ENCODE measurements at regions not wholly inside any gene's neighbourhood (a gene's known extent, or its start where the extent isn't known, plus 50 kb on each side); places are given as distances from the start of the nearest gene placed in this dataset.

DNA sequence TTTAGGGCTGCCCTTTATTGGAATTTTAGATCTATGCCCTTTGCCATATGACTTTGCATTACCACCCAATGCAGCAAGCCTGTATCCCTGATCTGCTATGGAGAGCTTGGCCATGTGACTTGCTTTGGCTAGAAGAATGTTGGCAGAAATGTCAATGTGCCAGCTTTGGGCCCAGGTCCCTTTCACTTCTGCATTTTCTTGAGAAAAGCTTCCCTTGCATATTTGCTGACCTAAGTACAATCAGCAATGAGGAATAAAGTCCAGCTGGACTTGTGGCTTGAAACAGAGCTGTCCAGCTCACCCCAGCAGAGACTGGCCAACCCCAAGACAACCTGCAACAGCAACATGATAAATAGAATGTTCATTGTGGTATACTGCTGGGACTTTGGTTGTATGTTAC, 135.9 kb downstream of the PAH start:
- in situ Hi-C loops (cut with MboI; ENCODE audit: low sequenced_read_pairs): no loop called here

DNA sequence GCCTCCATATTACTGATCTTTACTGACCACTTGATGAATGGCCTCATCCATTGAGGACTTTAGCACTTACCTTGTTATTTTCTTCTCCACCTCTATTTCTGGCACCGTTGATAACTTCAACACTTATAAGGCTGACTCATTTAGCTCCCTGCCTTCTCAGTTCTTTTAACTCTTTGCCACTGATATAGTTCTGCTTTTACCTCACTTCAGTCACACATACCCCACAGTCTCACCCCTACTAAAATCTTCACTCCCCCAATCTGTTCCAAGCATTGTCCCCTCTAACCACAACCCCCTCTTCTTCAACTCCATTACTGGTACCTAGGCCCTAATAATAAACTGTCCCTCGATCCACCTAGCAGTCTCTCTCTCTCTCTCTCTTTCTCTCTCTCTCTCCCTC, 141.0 kb downstream of the PAH start:
- in situ Hi-C loops (cut with MboI; ENCODE audit: low sequenced_read_pairs): no loop called here

DNA sequence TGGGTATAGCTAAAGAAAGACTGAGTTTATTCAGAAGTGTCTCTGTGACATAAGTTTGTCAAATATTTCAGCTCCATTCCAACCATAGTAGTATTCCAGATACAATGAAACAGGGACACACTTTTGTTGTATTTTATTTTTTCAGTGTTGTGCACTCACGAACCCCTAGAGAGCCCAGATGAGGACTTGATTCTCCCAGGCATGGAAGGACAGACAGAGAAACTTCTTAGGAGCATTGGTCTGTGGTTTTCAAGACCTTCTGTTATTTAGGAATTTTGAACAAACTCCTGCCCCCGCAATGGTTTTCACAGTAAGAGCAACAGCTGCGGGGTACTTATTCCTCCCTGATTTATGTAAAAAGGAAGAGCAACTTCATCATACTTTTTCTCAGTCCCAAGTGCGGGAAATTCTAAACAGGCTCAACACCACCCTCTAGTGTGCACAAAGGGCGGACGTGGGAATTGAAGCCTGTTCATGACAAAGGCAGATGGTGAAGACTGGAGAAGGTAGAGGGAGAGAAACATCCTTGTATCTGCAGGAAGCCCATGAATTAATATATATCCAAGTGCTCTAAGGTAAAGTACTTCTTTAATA, 147.6 kb downstream of the PAH start:
- in situ Hi-C loops (cut with MboI; ENCODE audit: low sequenced_read_pairs): no loop called here

DNA sequence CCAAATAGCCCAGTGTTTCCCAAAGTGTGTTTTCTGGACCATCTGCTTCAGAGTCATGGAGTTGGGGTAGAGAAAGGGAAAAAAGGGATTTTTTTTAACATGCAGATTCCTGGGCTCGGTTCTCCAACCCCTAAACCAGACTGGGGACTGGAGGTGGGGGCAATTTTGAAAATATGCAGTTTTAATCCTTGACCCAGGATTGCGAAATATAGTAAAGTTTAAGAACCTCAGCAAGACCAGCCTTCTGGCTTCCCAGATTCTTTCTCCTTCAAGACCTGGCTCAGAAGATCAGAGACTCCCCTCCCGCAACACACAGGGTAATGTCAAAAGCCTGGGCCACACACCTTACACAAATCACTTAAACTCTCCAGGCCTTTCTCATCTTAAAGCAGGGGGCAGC, 150.1 kb downstream of the PAH start:
- in situ Hi-C loops (cut with MboI; ENCODE audit: low sequenced_read_pairs): no loop called here

DNA sequence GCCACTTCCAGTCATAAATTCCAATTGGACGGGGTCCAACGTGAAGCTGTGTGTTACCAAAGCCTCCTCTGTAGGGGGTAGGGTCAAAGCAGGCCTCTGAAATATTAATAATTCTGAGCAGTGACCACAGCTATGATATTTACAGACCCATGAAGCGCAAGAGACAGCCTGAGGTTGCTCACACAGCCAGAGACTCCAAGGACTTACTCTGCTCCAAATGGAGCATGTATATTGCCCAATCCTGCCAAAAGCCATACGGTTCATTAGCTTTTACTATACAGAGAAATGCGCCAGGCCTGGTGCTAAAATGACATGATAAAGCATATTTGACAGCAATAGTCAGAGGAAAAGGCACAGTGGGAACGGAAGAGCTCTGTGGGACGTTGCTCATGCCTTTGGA, 151.3 kb downstream of the PAH start:
- in situ Hi-C loops (cut with MboI; ENCODE audit: low sequenced_read_pairs): no loop called here

DNA sequence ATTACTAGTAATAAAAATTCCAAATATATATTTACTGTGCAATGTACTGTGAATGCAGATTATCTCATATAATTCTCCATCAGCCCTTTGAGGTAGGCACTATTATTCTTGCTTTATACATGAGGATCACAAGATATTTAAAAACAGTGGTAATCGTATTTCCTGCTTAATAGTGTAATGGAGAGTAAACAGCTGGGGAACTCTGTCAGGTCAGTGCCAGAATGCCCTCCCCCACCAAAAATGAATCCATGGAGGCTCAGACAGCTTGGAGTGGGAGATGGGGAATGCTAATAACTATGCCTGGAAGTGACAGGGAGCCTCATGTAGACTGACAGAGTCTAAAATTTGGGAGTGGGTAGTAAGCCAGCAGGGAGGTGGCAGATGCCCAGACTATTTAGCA, 153.6 kb downstream of the PAH start:
- in situ Hi-C loops (cut with MboI; ENCODE audit: low sequenced_read_pairs): no loop called here

DNA sequence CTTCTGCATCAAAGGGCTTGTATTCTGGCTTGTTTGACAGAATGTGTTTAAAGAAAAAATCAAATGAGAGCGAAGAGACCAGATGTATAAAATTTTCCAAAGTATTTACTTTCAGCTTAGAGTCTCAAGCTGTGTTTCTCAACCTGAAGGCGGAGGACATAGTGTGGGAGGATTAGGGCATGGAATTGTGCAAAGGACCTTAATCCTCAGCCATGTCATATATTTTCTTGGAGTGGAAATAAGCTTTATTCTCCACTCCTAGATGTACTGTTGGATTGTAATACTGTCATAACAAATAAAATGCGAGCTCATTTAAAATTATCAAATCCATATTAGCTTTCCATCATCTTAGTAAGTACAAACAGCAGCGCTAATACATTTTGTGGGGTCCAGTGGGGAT, 154.0 kb downstream of the PAH start:
- in situ Hi-C loops (cut with MboI; ENCODE audit: low sequenced_read_pairs): no loop called here

DNA sequence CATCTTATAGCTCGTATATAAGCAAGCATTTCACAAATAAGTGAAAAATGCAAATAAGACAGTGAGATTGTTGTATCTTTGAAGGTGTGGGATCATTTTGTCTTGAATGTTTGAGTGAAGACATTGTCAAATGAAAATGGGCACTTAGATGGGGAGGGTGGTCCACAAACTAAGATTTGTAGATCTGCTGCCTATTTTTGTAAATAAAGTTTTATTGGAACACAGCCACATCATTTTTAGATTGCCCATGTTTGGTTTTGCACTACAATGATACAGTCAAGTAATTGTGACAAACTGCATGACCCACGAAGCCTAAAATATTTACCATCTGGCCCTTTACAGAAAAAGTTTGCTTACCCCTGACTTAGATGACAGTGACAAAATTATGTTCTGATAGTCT, 156.7 kb downstream of the PAH start:
- in situ Hi-C loops (cut with MboI; ENCODE audit: low sequenced_read_pairs): no loop called here

DNA sequence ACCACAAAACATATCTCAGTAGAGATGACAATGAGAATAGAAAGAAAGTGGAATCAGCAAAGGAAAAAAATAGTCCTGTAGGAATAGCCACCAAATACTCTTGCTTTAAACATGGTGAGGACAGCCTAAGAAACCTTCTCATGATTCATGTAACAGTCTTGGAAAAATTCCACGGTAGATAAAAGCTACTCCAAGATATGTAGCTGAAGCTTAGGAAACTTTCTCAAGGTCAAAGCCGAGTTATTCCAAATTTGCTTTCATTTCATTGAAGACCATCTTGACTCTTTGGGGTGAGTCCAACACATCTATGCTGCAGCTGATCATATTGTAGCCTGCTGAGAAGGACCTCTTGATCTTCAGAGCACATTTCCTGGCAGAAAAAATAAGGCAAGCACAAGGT, 157.6 kb downstream of the PAH start:
- in situ Hi-C loops (cut with MboI; ENCODE audit: low sequenced_read_pairs): no loop called here

DNA sequence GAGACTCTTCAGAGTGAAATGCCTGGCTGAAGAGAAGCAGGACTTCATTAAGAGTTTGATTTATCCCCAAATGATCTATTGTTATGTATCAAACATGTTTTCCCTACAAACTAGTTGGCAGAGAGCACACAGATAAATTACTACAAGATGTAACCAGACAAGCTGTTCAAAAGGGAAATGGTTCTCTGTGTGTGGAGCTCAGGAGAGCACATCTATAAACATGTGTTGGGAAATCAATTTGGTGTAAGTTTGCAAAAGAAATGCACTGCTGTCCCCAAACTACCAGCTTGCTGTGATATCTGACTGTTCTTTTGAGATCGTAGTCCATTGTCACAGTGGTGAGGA, 159.2 kb downstream of the PAH start:
- in situ Hi-C loops (cut with MboI; ENCODE audit: low sequenced_read_pairs): no loop called here

DNA sequence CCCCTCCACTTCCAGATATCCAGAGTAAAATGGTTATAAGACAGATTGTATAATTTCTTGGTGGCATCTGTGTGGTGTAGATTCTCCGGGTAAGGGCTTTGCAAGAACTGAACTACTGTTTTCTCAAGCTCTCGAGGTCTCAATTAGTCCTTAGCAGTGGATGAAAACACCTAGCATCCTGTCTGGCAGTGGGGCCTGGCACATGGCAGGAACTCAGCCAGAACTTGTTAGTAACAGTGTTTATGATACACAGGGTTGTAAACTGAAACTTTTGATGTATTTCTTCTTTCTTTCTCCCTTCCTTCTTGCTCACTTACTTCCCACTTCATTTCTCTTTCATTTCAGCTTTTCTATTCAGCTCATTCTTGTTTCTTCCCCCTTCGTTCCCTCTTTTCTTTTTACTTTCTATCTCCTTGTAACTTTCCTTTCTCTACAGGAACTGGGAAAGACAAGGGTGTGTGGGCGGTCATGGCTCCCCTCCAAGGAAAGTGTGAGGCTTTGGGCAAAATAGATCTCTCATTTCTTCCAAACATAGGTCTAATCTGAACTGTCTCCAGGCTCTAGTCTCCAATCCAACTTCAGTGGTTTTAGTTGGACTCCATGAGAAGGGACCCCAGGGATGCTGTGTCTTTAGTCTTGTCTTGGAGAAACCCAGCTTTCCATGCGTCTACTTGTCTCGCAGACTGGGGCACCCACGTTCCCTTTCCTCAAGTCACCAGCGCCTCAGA, 159.7 kb downstream of the PAH start:
- in situ Hi-C loops (cut with MboI; ENCODE audit: low sequenced_read_pairs): no loop called here

DNA sequence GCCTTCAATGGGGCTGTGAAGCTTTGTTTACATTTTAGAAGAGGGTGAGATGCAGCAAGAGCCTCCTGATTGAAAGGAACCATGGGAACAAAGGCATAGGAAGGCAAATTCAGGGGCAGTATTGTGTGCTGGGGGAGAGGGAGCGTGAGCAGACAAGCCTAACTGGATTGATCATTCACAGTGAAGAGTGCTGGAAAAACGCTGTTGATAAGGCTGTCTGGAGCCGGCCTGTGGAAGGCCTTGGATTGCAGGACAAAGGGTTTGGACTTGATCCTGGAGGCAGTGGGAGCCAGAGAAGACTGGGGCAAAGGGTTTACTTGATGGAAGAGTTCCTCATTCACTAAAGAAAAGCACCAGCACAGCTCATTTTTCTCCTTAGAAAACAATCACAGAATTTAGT, 160.5 kb downstream of the PAH start:
- in situ Hi-C loops (cut with MboI; ENCODE audit: low sequenced_read_pairs): no loop called here

DNA sequence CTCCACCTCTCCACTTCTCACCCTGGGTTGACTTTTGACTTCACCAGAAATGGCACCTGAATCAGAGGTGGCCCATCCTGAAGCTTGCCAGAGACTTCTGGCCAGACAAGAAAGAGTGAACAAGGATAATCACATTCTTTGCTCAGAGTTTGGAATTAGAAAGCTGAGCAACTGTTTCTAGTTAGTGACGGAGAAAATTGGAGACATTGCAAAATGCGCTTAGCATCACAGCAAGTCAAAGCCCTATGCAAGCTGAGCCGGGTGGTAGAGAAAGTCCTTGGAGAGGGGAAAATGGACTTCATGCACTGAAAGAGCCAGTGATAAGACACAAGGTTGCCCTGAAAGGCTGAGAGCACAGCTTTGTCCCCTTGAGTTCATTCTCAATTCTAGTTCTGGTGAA, 161.8 kb downstream of the PAH start:
- in situ Hi-C loops (cut with MboI; ENCODE audit: low sequenced_read_pairs): no loop called here

DNA sequence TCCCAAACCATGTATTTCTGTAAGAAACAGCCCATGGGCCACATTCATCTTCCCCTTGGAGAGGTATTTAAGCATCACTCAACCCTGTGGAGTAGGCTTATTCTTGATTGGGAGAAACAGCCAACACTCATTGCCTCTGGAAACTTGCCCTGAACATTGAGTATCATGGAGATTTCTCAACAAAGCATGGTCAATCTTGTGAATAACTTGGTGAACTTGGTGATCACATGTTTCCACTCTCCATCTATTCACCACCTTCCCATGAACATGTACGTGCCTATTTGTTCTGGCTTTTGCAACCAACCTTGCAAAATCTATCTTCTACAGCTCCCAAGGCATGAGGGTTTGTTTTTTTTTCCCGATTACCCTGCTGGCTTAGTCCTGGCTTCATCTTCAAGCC, 163.2 kb downstream of the PAH start:
- in situ Hi-C loops (cut with MboI; ENCODE audit: low sequenced_read_pairs): no loop called here

DNA sequence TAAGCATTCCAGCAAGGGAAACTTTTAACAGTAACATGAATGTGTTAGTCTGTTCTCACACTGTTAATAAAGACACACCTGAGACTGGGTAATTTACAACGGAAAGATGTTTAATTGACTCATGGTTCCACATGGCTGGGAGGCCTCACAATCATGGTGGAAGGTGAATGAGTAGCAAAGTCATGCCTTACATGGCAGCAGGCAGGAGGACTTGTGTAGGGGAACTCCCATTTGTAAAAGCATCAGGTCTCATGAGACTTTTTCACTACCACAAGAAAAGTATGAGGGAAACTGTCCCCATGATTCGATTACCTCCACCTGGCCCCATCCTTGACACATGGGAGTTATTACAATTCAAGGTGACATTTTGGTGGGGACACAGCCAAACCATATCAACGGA, 168.3 kb downstream of the PAH start:
- in situ Hi-C loops (cut with MboI; ENCODE audit: low sequenced_read_pairs): no loop called here

DNA sequence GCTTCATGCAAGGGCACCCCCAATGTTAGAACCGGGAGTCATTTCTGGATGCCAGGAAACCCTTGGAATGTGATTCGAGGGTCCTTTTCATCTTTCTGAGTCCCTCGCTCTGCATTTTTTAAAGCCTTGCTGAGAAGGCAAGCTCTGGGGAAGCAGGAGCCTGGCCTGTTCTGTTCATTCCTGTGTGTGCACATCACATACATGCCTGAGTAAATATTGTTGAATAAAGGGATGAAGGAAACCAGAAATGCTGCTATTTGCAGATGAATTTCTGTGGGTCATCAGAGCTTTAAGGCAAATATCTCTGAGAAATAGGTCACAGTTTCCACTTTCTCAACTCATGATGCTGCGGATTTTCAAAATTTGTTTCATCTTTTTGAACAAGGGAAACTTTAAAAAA, 170.1 kb downstream of the PAH start:
- in situ Hi-C loops (cut with MboI; ENCODE audit: low sequenced_read_pairs): no loop called here

DNA sequence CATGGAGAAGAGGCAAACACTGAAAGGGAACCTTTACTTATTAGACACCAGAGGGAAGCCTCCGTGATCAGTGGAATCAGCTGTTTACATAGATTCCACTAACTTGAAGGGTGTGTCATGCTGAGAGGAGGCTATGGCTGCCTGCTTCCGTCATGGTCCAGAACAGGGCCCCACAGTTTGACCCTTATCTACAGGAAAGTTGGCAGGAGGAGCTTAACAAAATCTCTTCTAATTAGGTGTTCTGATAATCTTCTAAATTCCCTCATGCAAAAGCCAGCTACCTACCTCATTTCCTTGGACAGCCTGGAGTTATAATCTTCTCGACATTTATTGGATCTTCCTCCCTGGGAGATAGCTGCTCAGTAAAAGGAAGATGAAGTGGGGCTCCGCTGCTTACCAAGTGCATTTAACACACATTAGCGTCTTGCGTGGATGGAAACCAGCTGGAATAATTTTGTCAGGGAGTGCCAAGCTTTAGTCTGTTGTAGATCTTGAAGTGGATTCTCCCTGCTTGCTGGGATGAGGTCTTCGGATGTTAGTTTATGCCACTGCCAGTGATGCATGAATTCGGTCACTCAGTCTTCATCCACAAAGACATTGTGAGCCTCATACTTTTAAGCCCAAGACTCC, 171.0 kb downstream of the PAH start:
- in situ Hi-C loops (cut with MboI; ENCODE audit: low sequenced_read_pairs): no loop called here

DNA sequence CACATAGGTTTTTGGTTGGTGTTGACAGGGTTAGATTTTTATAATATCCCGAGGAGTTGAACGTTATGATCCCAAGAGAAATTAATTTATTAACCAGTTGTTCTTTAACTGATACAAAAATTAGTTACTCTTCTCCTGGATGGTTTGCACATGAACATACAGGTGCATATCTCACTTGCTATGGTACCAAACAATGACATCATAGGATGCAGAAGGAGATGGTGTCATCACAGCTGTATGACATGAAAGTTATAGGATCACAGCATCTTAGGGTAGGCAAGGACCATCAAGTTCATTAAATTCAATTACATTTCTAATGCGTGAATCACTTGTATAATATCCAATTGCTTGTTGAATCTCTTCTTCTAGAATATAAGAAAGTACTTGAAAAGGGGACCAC, 175.8 kb downstream of the PAH start:
- in situ Hi-C loops (cut with MboI; ENCODE audit: low sequenced_read_pairs): no loop called here

DNA sequence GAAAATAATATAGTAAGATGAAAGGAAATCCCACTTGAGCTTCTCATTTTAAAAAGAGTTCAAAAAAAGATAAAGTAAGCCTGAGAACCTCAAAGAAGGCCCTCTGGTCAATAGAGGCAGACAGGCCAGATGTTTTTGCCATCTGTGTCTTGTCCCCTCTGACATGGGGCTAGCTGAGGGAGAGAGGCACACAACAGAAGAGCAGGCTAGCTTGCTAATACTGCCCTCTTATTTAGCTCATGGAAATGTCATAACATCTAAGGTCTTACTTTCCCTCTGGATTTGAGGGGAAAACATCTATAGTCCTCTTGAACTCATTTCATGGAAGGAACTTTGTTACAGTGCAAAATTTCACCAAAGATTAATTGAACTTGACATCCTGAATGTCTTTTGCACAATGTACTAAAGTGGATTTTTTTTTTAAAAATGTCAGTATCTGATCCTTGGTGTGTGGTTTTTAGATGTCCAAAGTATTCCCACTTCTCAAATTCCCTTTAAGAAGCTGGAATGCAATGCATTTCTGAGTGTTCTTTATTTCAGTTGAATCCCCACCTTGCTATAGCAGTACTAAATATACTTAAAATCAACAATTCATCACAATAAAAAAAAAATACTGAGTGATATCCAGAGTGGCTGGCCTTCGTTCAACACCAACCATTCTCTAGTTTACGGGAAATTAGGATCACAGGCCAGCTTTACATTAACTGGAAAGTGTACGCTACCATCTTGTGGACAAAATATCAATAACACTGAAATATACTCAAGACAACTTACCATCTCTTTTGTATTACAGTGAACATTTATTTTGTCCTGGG, 176.7 kb downstream of the PAH start:
- in situ Hi-C loops (cut with MboI; ENCODE audit: low sequenced_read_pairs): no loop called here

DNA sequence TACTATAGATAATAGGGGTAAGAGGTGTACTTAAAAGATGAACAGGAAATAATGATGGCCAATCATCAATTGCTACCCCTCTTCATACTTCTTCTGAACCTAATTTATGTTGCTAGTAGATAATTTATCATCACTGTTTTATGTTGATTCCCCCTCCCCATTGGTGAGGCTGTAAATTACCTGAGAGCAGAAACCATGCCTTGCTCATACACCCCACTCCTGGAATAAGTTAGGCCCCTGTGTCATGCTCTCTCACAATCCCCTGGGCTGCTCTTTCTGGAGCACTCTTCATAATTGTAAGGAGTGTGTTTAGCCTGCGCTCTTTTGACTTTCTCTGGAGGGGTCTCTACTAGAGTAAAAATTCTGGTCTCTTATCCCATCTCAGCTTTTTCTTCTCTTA, 180.7 kb downstream of the PAH start:
- in situ Hi-C loops (cut with MboI; ENCODE audit: low sequenced_read_pairs): no loop called here

DNA sequence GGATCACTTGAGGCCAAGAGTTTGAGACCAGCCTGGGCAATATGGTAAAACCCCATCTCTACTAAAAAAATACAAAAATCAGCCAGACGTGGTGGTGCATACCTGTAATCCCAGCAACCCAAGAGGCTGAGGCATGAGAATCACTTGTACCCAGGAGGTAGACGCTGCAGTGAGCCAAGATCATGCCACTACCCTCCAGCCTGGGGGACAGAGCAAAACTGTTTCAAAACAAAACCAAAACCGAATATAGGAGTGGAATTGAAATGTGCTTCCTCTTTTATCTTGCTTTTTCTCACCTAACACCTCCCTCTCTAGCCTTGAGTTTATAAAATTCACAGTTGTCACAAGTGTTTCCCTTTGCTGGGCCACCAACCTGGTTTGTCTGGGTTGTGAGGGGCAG, 181.9 kb downstream of the PAH start:
- in situ Hi-C loops (cut with MboI; ENCODE audit: low sequenced_read_pairs): no loop called here

DNA sequence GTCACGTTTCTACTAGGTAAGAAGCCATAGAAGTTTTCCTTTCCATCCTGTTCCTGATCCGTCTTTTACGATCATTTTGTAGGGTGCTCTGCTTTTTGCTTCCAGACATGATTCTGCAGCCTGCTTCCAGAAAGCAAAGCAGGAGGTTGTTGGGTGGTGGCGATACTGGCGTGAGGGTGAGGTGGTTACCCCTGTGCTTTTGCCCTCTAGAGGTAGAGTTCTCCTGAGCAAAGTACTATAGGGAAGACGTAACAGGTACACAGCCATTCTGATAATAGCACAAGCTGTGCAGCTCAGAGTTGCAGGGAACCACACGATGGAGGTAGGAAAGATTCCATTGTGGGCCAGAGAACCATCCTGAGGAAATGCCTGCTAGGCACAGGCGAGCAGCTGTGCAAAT, 186.0 kb downstream of the PAH start:
- in situ Hi-C loops (cut with MboI; ENCODE audit: low sequenced_read_pairs): no loop called here
